H9 (cell line): ENCODE measurements at regions not wholly inside any gene's neighbourhood (a gene's known extent, or its start where the extent isn't known, plus 50 kb on each side); places are given as distances from the start of the nearest gene placed in this dataset.

Experiments used
- DNase-seq: peaks from one replicate; pipeline ENCODE4 v3.0.0-alpha.2; 2017
- H2AFZ ChIP-seq: one replicate; pipeline ENCODE4 v1.6.1; 2013; ENCODE audit warnings: mild to moderate bottlenecking, low read length, control low read depth, moderate library complexity
- H2AK5ac ChIP-seq: 2 replicates; pipeline ENCODE4 v1.6.1; 2013; ENCODE audit warnings: low read length, control low read depth, mixed read lengths; ENCODE audit not compliant: insufficient read length
- H2BK120ac ChIP-seq: one replicate; pipeline ENCODE4 v1.6.1; 2013; ENCODE audit warnings: low read depth, mild to moderate bottlenecking, low read length, control low read depth, inconsistent platforms; ENCODE audit not compliant: poor library complexity, severe bottlenecking
- H2BK12ac ChIP-seq: 2 replicates; pipeline ENCODE4 v1.6.1; 2013; ENCODE audit warnings: low read length, control low read depth, mixed read lengths, low read depth; ENCODE audit not compliant: insufficient read length
- H2BK15ac ChIP-seq: 2 replicates; pipeline ENCODE4 v1.6.1; 2013; ENCODE audit warnings: low read depth, low read length, control low read depth
- H2BK20ac ChIP-seq: one replicate; pipeline ENCODE4 v1.6.1; 2013; ENCODE audit warnings: low read depth, mild to moderate bottlenecking, low read length, control low read depth, inconsistent platforms; ENCODE audit not compliant: poor library complexity, severe bottlenecking
- H2BK5ac ChIP-seq: 2 replicates; pipeline ENCODE4 v1.6.1; 2013; ENCODE audit warnings: low read length, control low read depth, mixed read lengths; ENCODE audit not compliant: insufficient read length
- H3K14ac ChIP-seq: 2 replicates; pipeline ENCODE4 v1.6.1; 2013; ENCODE audit warnings: low read length, control low read depth; ENCODE audit not compliant: insufficient read depth
- H3K18ac ChIP-seq: 2 replicates; pipeline ENCODE4 v1.6.1; 2013; ENCODE audit warnings: low read depth, mild to moderate bottlenecking, mixed read lengths, low read length, control low read depth; ENCODE audit not compliant: insufficient read length
- H3K23ac ChIP-seq: 2 replicates; pipeline ENCODE4 v1.6.1; 2013; ENCODE audit warnings: low read length, control low read depth, mixed read lengths, low read depth; ENCODE audit not compliant: insufficient read length
- H3K23me2 ChIP-seq: 2 replicates; pipeline ENCODE4 v1.6.1; 2013; ENCODE audit warnings: low read depth, mild to moderate bottlenecking, mixed read lengths, low read length, control low read depth; ENCODE audit not compliant: insufficient read length, poor library complexity, severe bottlenecking
- H3K27ac ChIP-seq: 2 replicates; pipeline ENCODE4 v1.5.1; 2013; ENCODE audit warnings: low read length, control low read depth, mixed read lengths, low read depth; ENCODE audit not compliant: insufficient read length
- H3K27me3 ChIP-seq: 2 replicates; pipeline ENCODE4 v1.6.1; 2013; ENCODE audit warnings: low read length, control low read depth, inconsistent platforms; ENCODE audit not compliant: insufficient read depth
- H3K4ac ChIP-seq: 2 replicates; pipeline ENCODE4 v1.6.1; 2013; ENCODE audit warnings: low read depth, mild to moderate bottlenecking, control low read depth, inconsistent platforms, low read length, moderate library complexity
- H3K4me1 ChIP-seq: 2 replicates; pipeline ENCODE4 v1.6.1; 2013; ENCODE audit warnings: low read length, control low read depth, inconsistent platforms; ENCODE audit not compliant: insufficient read depth
- H3K4me2 ChIP-seq: 2 replicates; pipeline ENCODE4 v1.6.1; 2013; ENCODE audit warnings: low read length, control low read depth, mixed read lengths; ENCODE audit not compliant: insufficient read length, insufficient read depth
- H3K56ac ChIP-seq: 2 replicates; pipeline ENCODE4 v1.6.1; 2013; ENCODE audit warnings: low read depth, mild to moderate bottlenecking, mixed read lengths, low read length, control low read depth; ENCODE audit not compliant: insufficient read length
- H3K79me1 ChIP-seq: 2 replicates; pipeline ENCODE4 v1.6.1; 2013; ENCODE audit warnings: low read depth, mild to moderate bottlenecking, moderate library complexity, low read length, control low read depth, inconsistent platforms; ENCODE audit not compliant: insufficient read depth, poor library complexity, severe bottlenecking
- H3K79me2 ChIP-seq: 2 replicates; pipeline ENCODE4 v1.6.1; 2013; ENCODE audit warnings: low read length, control low read depth, inconsistent platforms; ENCODE audit not compliant: insufficient read depth
- H3K9ac ChIP-seq: 2 replicates; pipeline ENCODE4 v1.6.1; 2013; ENCODE audit warnings: low read length, control low read depth, mixed read lengths; ENCODE audit not compliant: insufficient read length; ENCODE audit errors: extremely low read depth
- H3K9me3 ChIP-seq: one replicate; pipeline ENCODE4 v1.6.1; 2013; ENCODE audit warnings: low read depth, low read length, inconsistent platforms; ENCODE audit not compliant: control insufficient read depth
- H3T11ph ChIP-seq: one replicate; pipeline ENCODE4 v1.6.1; 2013; ENCODE audit warnings: mild to moderate bottlenecking, low read length, control low read depth, inconsistent platforms
- H4K20me1 ChIP-seq: one replicate; pipeline ENCODE4 v1.6.1; 2013; ENCODE audit not compliant: control insufficient read depth, insufficient read length, insufficient read depth
- H4K5ac ChIP-seq: 2 replicates; pipeline ENCODE4 v1.6.1; 2013; ENCODE audit warnings: low read depth, mild to moderate bottlenecking, mixed read lengths, low read length, control low read depth; ENCODE audit not compliant: insufficient read length
- H4K8ac ChIP-seq: replicated peaks from 2 replicates; pipeline ENCODE4 v1.6.1; 2013; ENCODE audit warnings: low read length, control low read depth, mixed read lengths, low read depth; ENCODE audit not compliant: insufficient read length
- H4K91ac ChIP-seq: 2 replicates; pipeline ENCODE4 v1.6.1; 2013; ENCODE audit warnings: low read depth, mild to moderate bottlenecking, moderate library complexity, mixed read lengths, low read length, control low read depth; ENCODE audit not compliant: insufficient read length
- H3K27ac Mint-ChIP-seq, 3 experiments: 2 replicates in 2 of 3; 3 replicates in 1 of 3; pipeline ENCODE4 v1.8.0; 2020 to 2021; ENCODE audit warnings: mixed read lengths in 3 of 3, mild to moderate bottlenecking in 1 of 3, moderate library complexity in 1 of 3
- H3K27me3 Mint-ChIP-seq: 2 replicates; pipeline ENCODE4 v1.8.0; 2021; ENCODE audit warnings: low read depth, mild to moderate bottlenecking, moderate library complexity, mixed read lengths
- H3K36me3 Mint-ChIP-seq, 3 experiments: 2 replicates in 2 of 3; 3 replicates in 1 of 3; pipeline ENCODE4 v1.8.0; 2020 to 2021; ENCODE audit warnings: low read depth in 3 of 3, mixed read lengths in 3 of 3; ENCODE audit not compliant: insufficient read depth in 1 of 3
- H3K4me1 Mint-ChIP-seq, 2 experiments: 2 replicates each; pipeline ENCODE4 v1.8.0; 2020; ENCODE audit warnings: mixed read lengths in 2 of 2
- H3K4me3 Mint-ChIP-seq, 2 experiments: 2 replicates in 1 of 2; 3 replicates in 1 of 2; pipeline ENCODE4 v1.8.0; 2020 to 2021; ENCODE audit warnings: mild to moderate bottlenecking in 2 of 2, mixed read lengths in 2 of 2, moderate library complexity in 1 of 2
- H3K9me3 Mint-ChIP-seq, 2 experiments: 2 replicates in 1 of 2; 3 replicates in 1 of 2; pipeline ENCODE4 v1.8.0; 2020; ENCODE audit warnings: mild to moderate bottlenecking in 2 of 2, mixed read lengths in 2 of 2, moderate library complexity in 1 of 2
- CTCF ChIP-seq: fragments of 200-600 bp; sonication (generic); conservative IDR thresholded peaks from 3 replicates; pipeline ENCODE4 v1.8.0; 2021; ENCODE audit warnings: antibody characterized with exemption, mild to moderate bottlenecking
- WGBS: extraction: QIAGEN DNeasy Blood & Tissue Kit; methylation state at CpG from one replicate; pipeline ENCODE4 v1.1.7; 2013; ENCODE audit warnings: missing lambda C conversion rate, low lambda C conversion rate, mixed read lengths; ENCODE audit not compliant: insufficient read length; ENCODE audit errors: extremely low coverage; 5-methylcytosine and 5-hydroxymethylcytosine counted together

GRCh38 chr14:86712727-86713126, 1182.8 kb downstream of the FLRT2 start:
- no peaks in the 10 kb centered on the region for H3K27me3 Mint-ChIP-seq
- Histone ChIP-seq H3K56ac (no peak overlapping the region), H2BK120ac (no peak overlapping the region), H3K14ac (no peak overlapping the region), H3K23ac (no peak overlapping the region), H2AFZ (no peak overlapping the region), H4K91ac (no peak overlapping the region), H2AK5ac (no peak overlapping the region), H4K5ac (no peak overlapping the region), H3T11ph (no peak overlapping the region), H3K79me1 (no peaks in the 10 kb centered on the region), H3K9ac (no peak overlapping the region), H2BK12ac (no peak overlapping the region), H3K4ac (no peak overlapping the region), H3K4me1 (no peaks in the 10 kb centered on the region), H3K23me2 (no peaks in the 10 kb centered on the region), H4K8ac (no peak overlapping the region), H3K27me3 (no peaks in the 10 kb centered on the region), H3K18ac (no peak overlapping the region), H3K4me2 (no peak overlapping the region), H4K20me1 (no peaks in the 10 kb centered on the region), H3K27ac (no peak overlapping the region), H2BK5ac (no peak overlapping the region), H3K79me2 (no peaks in the 10 kb centered on the region), H2BK15ac (no peak overlapping the region), H2BK20ac (no peak overlapping the region), H3K9me3 (no peaks in the 10 kb centered on the region)
- no peak for TF ChIP-seq CTCF
- peaks cover 6 to 8% of the 10 kb centered on the region in 2 experiments for H3K4me1 Mint-ChIP-seq
- H3K9me3 Mint-ChIP-seq = no peaks in the 10 kb centered on the region
- H3K36me3 Mint-ChIP-seq = no peaks in the 10 kb centered on the region
- WGBS = no CpG with 5 or more reads among the region's 4 CpGs
- H3K27ac Mint-ChIP-seq = 0 out of 7 replicates have a peak overlapping the region, but pooled peaks of 1 of the 3 experiments have one; percentile 7
- no peak for DNase-seq
- no peak overlapping the region for H3K4me3 Mint-ChIP-seq
